GM21825 (cell line): ENCODE measurements at regions not wholly inside any gene's neighbourhood (a gene's known extent, or its start where the extent isn't known, plus 50 kb on each side); places are given as distances from the start of the nearest gene placed in this dataset.

Source experiments
- ATAC-seq: cut with Tn5 transposase; IDR thresholded peaks from one replicate; pipeline ENCODE4 v1.9.1; 2021; ENCODE audit warnings: mild to moderate bottlenecking, moderate library complexity; ENCODE audit not compliant: unreplicated experiment

GRCh38 chr5:81914696-81915095, 57.1 kb upstream of the ATG10 start:
- no peak for ATAC-seq

- ATAC-seq = no peak
These were observed 58.9 kb upstream of the ATG10 start for GRCh38 chr5:81912933-81913332.

GRCh38 chr5:81909677-81910076, 62.1 kb upstream of the ATG10 start:
- no peak for ATAC-seq

- no peak for ATAC-seq
These were observed 63.1 kb upstream of the ATG10 start for GRCh38 chr5:81908771-81909170.

- no peak for ATAC-seq
These were observed 63.8 kb upstream of the ATG10 start for GRCh38 chr5:81908044-81908443.

- ATAC-seq = no peak
These were observed 64.7 kb upstream of the ATG10 start for GRCh38 chr5:81907012-81907635.

- no peak for ATAC-seq
These were observed 65.7 kb upstream of the ATG10 start for GRCh38 chr5:81906086-81906485.

GRCh38 chr5:81904861-81905260, 67.0 kb upstream of the ATG10 start:
- ATAC-seq = no peak

- ATAC-seq = no peak
These were observed 67.7 kb upstream of the ATG10 start for GRCh38 chr5:81904166-81904565.

GRCh38 chr5:81901586-81901985, 70.2 kb upstream of the ATG10 start:
- ATAC-seq = no peak

- no peak for ATAC-seq
These were observed 72.7 kb upstream of the ATG10 start for GRCh38 chr5:81899123-81899522.

GRCh38 chr5:81898403-81898802, 73.4 kb upstream of the ATG10 start:
- no peak for ATAC-seq

GRCh38 chr5:81896764-81897163, 75.1 kb upstream of the ATG10 start:
- no peak for ATAC-seq

- ATAC-seq = no peak
These were observed 76.5 kb upstream of the ATG10 start for GRCh38 chr5:81895307-81895706.

- ATAC-seq = no peak
These were observed 77.9 kb upstream of the ATG10 start for GRCh38 chr5:81893961-81894360.

- no peak for ATAC-seq
These were observed 87.0 kb upstream of the ATG10 start for GRCh38 chr5:81884871-81885270.

- ATAC-seq = no peak
These were observed 88.5 kb upstream of the ATG10 start for GRCh38 chr5:81883371-81883770.

GRCh38 chr5:81881595-81881994, 90.2 kb upstream of the ATG10 start:
- no peak for ATAC-seq

- no peak for ATAC-seq
These were observed 91.9 kb upstream of the ATG10 start for GRCh38 chr5:81879936-81880335.

GRCh38 chr5:81878333-81878732, 93.5 kb upstream of the ATG10 start:
- ATAC-seq = no peak

- ATAC-seq = no peak
These were observed 104.8 kb upstream of the ATG10 start for GRCh38 chr5:81866994-81867393.

GRCh38 chr5:81860778-81861177, 109.9 kb upstream of the SSBP2 start:
- no peak for ATAC-seq

GRCh38 chr5:81859624-81860023, 108.7 kb upstream of the SSBP2 start:
- no peak for ATAC-seq
